ENCODE measurements at regions not wholly inside any gene's neighbourhood (a gene's known extent, or its start where the extent isn't known, plus 50 kb on each side); places are given as distances from the start of the nearest gene placed in this dataset.

DNA sequence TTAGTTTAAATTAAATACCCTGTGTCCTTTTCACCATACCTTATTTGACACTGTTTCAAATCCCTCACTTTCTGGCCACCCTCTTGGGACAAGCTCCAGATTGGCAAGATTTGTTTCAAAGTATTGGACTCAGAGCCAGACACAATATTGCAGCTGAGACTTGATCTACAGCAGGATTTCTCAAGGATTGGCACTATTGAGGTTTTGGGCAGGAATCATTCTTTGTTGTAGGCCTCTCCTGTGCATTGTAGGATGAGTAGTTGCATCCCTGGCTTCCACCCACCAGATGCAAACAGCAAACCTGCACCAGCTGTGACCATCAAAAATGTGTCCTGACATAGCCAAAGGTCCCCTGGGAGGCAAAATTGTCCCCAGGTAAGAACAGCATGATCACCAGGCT is 181.2 kb downstream of the CHD9NB start:
- BruUV-seq (replicated peaks): no TSS peak
- no peaks in the 10 kb centered on the region for H3K27me3 ChIP-seq (ENCODE audit: low read length)
- H3F3A ChIP-seq (ENCODE audit: low read length, unreplicated experiment): no peaks in the 10 kb centered on the region
- DNase-seq: no peak
- ATAC-seq: no peak
- H3K4me1 ChIP-seq (ENCODE audit: insufficient read depth, low read length): no peaks in the 10 kb centered on the region
- intact Hi-C loops (cut with micrococcal nuclease): no loop called here
- H3K9ac ChIP-seq (ENCODE audit: low read length): no peak overlapping the region
- H3K9me3 ChIP-seq (ENCODE audit: low read length): no peaks in the 10 kb centered on the region
- no peaks in the 10 kb centered on the region for H3K9me2 ChIP-seq (replicated peaks; ENCODE audit: low read length)
- H4K20me1 ChIP-seq (ENCODE audit: low read length): no peaks in the 10 kb centered on the region
- no peak overlapping the region for H3K4me3 ChIP-seq (ENCODE audit: low read length)
- CTCF ChIA-PET: no interaction called here
- POLR2A ChIA-PET (ENCODE audit: unreplicated experiment): no interaction called here
- H3K36me3 ChIP-seq (ENCODE audit: low read depth, low read length): no peaks in the 10 kb centered on the region
- TF ChIP-seq, protein P1, sequence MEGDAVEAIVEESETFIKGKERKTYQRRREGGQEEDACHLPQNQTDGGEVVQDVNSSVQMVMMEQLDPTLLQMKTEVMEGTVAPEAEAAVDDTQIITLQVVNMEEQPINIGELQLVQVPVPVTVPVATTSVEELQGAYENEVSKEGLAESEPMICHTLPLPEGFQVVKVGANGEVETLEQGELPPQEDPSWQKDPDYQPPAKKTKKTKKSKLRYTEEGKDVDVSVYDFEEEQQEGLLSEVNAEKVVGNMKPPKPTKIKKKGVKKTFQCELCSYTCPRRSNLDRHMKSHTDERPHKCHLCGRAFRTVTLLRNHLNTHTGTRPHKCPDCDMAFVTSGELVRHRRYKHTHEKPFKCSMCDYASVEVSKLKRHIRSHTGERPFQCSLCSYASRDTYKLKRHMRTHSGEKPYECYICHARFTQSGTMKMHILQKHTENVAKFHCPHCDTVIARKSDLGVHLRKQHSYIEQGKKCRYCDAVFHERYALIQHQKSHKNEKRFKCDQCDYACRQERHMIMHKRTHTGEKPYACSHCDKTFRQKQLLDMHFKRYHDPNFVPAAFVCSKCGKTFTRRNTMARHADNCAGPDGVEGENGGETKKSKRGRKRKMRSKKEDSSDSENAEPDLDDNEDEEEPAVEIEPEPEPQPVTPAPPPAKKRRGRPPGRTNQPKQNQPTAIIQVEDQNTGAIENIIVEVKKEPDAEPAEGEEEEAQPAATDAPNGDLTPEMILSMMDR (conservative IDR thresholded peaks at IDR 0.05; ENCODE audit: low read depth, low read length): no peak
- TF ChIP-seq EZH2phosphoT487 (IDR thresholded peaks at IDR 0.05; ENCODE audit: borderline replicate concordance, low read length) (no peak), EZH2 (IDR thresholded peaks at IDR 0.05; ENCODE audit: low read length, unreplicated experiment) (no peak)
- no peak overlapping the region for H2AFZ ChIP-seq (ENCODE audit: low read length)
- no peak overlapping the region for H3K27ac ChIP-seq (ENCODE audit: low read length)
- no peaks in the 10 kb centered on the region for H3K79me2 ChIP-seq (ENCODE audit: low read length)
- H3K4me2 ChIP-seq (ENCODE audit: low read length): no peak overlapping the region

DNA sequence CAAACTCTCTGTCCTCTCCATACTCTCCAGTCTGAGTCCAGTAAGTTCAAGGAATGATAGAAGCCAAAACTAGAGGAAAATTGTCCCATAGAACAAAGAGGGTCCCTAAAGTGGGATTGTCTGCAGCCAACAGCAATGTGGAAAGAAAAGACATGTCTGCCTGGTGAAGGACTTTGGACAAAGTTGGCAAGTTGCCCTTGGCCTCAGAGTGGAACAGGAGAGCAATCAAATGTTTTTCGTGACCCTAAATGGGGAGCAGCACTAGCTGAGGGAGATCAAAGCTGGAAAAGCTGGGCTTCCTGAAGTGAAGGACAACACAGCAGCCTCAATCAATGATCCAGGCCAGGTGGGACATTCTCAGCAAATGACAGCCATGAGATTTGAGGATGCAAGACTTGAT is 183.5 kb downstream of the CHD9NB start:
- no peak overlapping the region for H2AFZ ChIP-seq (ENCODE audit: low read length)
- H4K20me1 ChIP-seq (ENCODE audit: low read length): no peaks in the 10 kb centered on the region
- H3K4me3 ChIP-seq (ENCODE audit: low read length): no peak overlapping the region
- no peaks in the 10 kb centered on the region for H3K27me3 ChIP-seq (ENCODE audit: low read length)
- no peaks in the 10 kb centered on the region for H3K9me3 ChIP-seq (ENCODE audit: low read length)
- DNase-seq: no peak
- no peaks in the 10 kb centered on the region for H3K4me1 ChIP-seq (ENCODE audit: insufficient read depth, low read length)
- no peaks in the 10 kb centered on the region for H3F3A ChIP-seq (ENCODE audit: low read length, unreplicated experiment)
- TF ChIP-seq, protein P1 (conservative IDR thresholded peaks at IDR 0.05; ENCODE audit: low read depth, low read length): no peak
- no peak for TF ChIP-seq EZH2 (IDR thresholded peaks at IDR 0.05; ENCODE audit: low read length, unreplicated experiment)
- TF ChIP-seq EZH2phosphoT487 (IDR thresholded peaks at IDR 0.05; ENCODE audit: borderline replicate concordance, low read length): no peak
- no peak overlapping the region for H3K4me2 ChIP-seq (ENCODE audit: low read length)
- ATAC-seq: no peak
- no peak overlapping the region for H3K27ac ChIP-seq (ENCODE audit: low read length)
- no peaks in the 10 kb centered on the region for H3K9me2 ChIP-seq (replicated peaks; ENCODE audit: low read length)
- no peaks in the 10 kb centered on the region for H3K79me2 ChIP-seq (ENCODE audit: low read length)
- no peaks in the 10 kb centered on the region for H3K36me3 ChIP-seq (ENCODE audit: low read depth, low read length)
- CTCF ChIA-PET: no interaction called here
- POLR2A ChIA-PET (ENCODE audit: unreplicated experiment): no interaction called here
- H3K9ac ChIP-seq (ENCODE audit: low read length): no peak overlapping the region
- intact Hi-C loops (cut with micrococcal nuclease): no loop called here
- no TSS peak for BruUV-seq (replicated peaks)

DNA sequence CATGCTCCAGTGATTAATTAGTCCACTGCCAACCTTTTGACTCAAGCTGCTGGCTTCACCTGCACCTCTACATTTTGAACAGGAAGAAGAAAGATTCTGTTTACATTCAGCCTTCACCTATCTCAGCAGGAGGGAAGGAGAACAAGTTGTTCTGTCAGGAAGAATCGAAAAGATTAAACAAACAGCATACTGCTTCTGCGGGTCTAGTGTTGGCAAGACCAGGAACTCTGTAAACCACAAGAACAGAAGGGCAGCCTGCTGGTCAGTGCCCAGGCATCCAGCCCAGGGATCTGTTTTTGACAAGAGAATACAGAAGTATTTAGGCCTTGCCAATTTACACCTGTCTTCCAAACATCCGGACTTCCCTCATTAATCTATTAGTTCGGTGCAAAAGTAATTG is 189.7 kb downstream of the CHD9NB start:
- DNase-seq: no peak
- no peaks in the 10 kb centered on the region for H3F3A ChIP-seq (ENCODE audit: low read length, unreplicated experiment)
- no peak for ATAC-seq
- H2AFZ ChIP-seq (ENCODE audit: low read length): no peak overlapping the region
- no peak for TF ChIP-seq EZH2phosphoT487 (IDR thresholded peaks at IDR 0.05; ENCODE audit: borderline replicate concordance, low read length)
- TF ChIP-seq EZH2 (IDR thresholded peaks at IDR 0.05; ENCODE audit: low read length, unreplicated experiment): no peak
- TF ChIP-seq, protein P1 (conservative IDR thresholded peaks at IDR 0.05; ENCODE audit: low read depth, low read length): no peak
- ChIA-PET POLR2A (ENCODE audit: unreplicated experiment) (no interaction called here), CTCF (no interaction called here)
- no peaks in the 10 kb centered on the region for H3K4me1 ChIP-seq (ENCODE audit: insufficient read depth, low read length)
- no peak overlapping the region for H3K4me2 ChIP-seq (ENCODE audit: low read length)
- H3K36me3 ChIP-seq (ENCODE audit: low read depth, low read length): no peaks in the 10 kb centered on the region
- no peaks in the 10 kb centered on the region for H3K9me3 ChIP-seq (ENCODE audit: low read length)
- H3K4me3 ChIP-seq (ENCODE audit: low read length): no peak overlapping the region
- no peaks in the 10 kb centered on the region for H3K79me2 ChIP-seq (ENCODE audit: low read length)
- H3K27me3 ChIP-seq (ENCODE audit: low read length): no peaks in the 10 kb centered on the region
- intact Hi-C loops (cut with micrococcal nuclease): no loop called here
- H3K9ac ChIP-seq (ENCODE audit: low read length): no peak overlapping the region
- no peaks in the 10 kb centered on the region for H3K9me2 ChIP-seq (replicated peaks; ENCODE audit: low read length)
- no peak overlapping the region for H3K27ac ChIP-seq (ENCODE audit: low read length)
- no peaks in the 10 kb centered on the region for H4K20me1 ChIP-seq (ENCODE audit: low read length)
- no TSS peak for BruUV-seq (replicated peaks)

Measured in PC-3 (cell line).